Ovary (tissue), 3 donors: ENCODE measurements at regions not wholly inside any gene's neighbourhood (a gene's known extent, or its start where the extent isn't known, plus 50 kb on each side); places are given as distances from the start of the nearest gene placed in this dataset.

Experiments
- EP300 ChIP-seq: sonication (generic); formaldehyde crosslinking; IDR thresholded peaks from one replicate; pipeline ENCODE4 v1.6.1; 2017; ENCODE audit warnings: antibody characterized with exemption
- POLR2A ChIP-seq: fragments of 450-650 bp; IDR thresholded peaks from one replicate; pipeline ENCODE4 v1.6.1; 2017; ENCODE audit warnings: antibody characterized with exemption, mild to moderate bottlenecking, moderate library complexity
- TF ChIP-seq, protein P1 (sequence below), 3 donors: fragments of 450-650 bp in 2 of 3; fragments of 200-600 bp in 1 of 3; IDR thresholded peaks; one replicate each; pipeline versions ENCODE4 v1.5.1 to v1.8.0; 2016 to 2022; ENCODE audit warnings: antibody characterized with exemption in 3 of 3, mild to moderate bottlenecking in 1 of 3
- donor health status: DM: no; HTN: no; CAD: no.

- TF ChIP-seq, protein P1, sequence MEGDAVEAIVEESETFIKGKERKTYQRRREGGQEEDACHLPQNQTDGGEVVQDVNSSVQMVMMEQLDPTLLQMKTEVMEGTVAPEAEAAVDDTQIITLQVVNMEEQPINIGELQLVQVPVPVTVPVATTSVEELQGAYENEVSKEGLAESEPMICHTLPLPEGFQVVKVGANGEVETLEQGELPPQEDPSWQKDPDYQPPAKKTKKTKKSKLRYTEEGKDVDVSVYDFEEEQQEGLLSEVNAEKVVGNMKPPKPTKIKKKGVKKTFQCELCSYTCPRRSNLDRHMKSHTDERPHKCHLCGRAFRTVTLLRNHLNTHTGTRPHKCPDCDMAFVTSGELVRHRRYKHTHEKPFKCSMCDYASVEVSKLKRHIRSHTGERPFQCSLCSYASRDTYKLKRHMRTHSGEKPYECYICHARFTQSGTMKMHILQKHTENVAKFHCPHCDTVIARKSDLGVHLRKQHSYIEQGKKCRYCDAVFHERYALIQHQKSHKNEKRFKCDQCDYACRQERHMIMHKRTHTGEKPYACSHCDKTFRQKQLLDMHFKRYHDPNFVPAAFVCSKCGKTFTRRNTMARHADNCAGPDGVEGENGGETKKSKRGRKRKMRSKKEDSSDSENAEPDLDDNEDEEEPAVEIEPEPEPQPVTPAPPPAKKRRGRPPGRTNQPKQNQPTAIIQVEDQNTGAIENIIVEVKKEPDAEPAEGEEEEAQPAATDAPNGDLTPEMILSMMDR (IDR thresholded peaks at IDR 0.05), result no peak
- no peak for TF ChIP-seq EP300
- no peak for TF ChIP-seq POLR2A
Measured at GRCh38 chr1:4025752-4026151, 125.7 kb upstream of the C1orf174 start.
